ENCODE measurements at regions not wholly inside any gene's neighbourhood (a gene's known extent, or its start where the extent isn't known, plus 50 kb on each side); places are given as distances from the start of the nearest gene placed in this dataset.

DNA sequence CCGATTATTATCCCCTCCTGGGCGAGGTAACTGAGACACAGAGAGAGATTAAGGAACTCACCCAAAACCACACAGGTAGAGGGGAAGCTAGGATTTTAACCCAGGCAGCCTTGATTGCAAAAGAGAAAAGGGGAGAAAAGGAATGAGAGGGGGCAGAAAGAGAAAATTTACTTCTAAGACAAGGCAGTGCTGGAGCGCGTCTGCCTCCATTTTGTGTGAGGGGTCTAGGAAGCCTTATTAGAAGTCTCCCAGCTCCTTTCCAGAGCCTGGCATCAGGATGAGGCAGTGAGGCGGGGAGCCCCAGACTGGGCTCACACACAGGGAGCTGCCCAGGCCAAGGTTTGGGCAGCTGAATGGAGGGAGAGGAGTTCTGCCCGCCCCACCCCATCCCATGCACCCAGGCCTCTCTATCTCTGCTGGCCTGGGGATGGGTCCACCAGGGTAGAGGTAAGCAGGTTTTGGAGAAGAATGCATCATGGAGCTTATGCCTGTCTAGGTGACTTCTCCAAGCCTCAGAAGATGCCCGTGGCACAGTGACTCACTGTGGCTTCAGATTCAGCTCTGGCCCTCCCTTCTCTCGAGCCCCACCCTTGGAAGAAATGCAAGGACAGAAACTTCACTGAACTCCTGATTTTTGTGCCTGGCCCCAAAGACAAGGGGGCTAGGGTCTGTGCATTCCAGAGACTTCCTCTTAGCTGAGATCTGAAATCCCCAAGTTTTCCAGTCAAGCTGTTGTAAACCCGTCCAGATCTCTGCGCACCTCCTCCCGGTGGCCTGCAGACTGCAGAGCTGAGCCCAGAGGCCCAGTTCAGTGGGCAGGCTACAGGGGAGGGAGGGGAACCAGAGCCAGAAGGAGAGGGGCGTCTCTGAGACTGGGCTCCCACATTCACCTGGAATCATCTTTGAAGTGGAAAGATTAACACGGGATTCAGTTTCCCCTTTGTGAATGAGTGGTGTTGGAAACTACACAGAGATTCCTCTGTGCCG is 95.1 kb upstream of the CDH5 start:
- no peak for DNase-seq (ENCODE audit: low read depth)
- H3K4me3 ChIP-seq (ENCODE audit: low read depth, low read length), result no peak overlapping the region
- no peak for TF ChIP-seq CTCF (IDR thresholded peaks at IDR 0.05; ENCODE audit: insufficient read depth, low read depth, low read length)
- H3K36me3 ChIP-seq (ENCODE audit: control insufficient read depth, insufficient read depth, low read length), result no peaks in the 10 kb centered on the region
- no peaks in the 10 kb centered on the region for H3K27me3 ChIP-seq (ENCODE audit: control insufficient read depth, insufficient read depth, low read length)
- CTCF ChIA-PET, result interaction anchor here (0.6 to 2.2 kb wide), 7 partner anchors 11 to 1150 kb away, joined by 3 to 9 read pairs (median 3); partner anchors contain the start of gene CDH11
- POLR2A ChIA-PET, result no interaction called here

DNA sequence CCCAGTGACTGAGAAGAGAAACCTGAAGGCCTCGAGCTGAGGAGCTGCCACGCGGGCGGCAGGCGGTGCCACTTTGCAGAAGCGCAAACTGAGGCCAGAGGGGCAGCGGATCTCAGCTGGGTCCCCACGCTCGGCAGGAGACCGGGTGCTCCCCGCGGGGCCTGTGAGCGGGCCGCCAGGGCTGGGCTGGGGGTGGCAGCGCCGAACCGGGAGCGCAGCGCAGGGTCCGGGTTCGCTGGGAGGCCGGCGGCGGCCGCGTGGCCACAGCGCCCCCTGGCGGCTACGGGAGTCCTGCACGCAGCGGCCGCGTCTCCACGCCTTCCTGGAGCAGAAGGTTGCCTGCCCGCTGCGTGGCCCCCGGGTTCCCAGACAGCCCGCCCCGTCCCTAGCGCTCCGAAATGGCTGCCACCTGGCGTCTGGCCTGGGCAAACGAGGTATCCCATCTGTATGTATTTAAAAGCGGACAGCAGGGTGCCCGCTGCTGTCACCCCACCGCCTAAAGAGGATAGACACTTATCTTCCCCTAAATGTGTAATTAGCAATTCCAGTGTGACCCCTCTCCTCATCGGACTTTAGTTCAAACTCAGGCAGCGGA is 96.1 kb upstream of the CDH5 start:
- no peaks in the 10 kb centered on the region for H3K36me3 ChIP-seq (ENCODE audit: control insufficient read depth, insufficient read depth, low read length)
- H3K4me3 ChIP-seq (ENCODE audit: low read depth, low read length), result no peak overlapping the region
- ChIA-PET CTCF (interaction anchor here (0.6 to 2.2 kb wide), 8 partner anchors 75 to 1149 kb away, joined by 3 to 9 read pairs (median 4); partner anchors contain the start of gene CDH11), POLR2A (no interaction called here)
- DNase-seq (ENCODE audit: low read depth), result no peak
- no peaks in the 10 kb centered on the region for H3K27me3 ChIP-seq (ENCODE audit: control insufficient read depth, insufficient read depth, low read length)
- TF ChIP-seq CTCF (IDR thresholded peaks at IDR 0.05; ENCODE audit: insufficient read depth, low read depth, low read length), result peak; percentile 61

DNA sequence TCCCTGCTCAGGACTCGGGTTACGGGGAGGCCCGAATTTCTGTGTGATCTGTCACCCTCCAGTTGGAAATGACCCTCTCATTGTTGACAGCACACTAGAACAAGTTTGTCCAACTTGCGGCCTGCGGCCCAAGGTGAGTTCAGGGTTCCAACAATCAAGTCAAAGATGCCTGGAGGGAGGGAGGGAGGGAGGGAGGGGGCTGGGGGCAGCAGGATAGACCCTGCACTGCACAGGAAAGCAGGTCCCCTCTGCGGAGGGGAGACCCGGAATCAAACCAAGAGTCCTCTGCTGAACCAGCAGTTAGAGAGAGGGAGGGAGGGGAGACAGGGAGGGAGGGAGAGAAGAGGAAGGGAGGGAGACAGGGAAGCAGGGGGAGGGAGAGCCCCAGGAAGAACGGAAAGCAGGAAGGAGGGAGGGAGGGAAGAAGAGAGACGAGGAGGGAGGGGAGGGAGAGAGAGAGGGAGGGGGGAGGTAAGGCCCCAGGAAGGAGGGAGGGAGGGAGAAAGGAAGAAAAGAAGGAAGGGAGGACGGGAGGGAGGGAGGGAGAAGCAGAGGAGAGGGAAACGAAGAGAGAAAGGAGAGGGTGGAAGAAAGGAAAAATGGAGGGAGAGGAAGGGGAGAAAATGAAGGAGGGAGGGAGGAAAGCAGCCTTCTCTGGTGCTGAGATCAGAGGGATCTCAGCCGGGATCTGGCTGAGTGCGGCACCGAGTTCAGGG is 96.7 kb upstream of the CDH5 start:
- CTCF ChIA-PET, result interaction anchor here (0.7 to 2.2 kb wide), 5 partner anchors 75 to 1148 kb away, joined by 3 to 9 read pairs (median 4); partner anchors contain the start of gene CDH11
- H3K4me3 ChIP-seq (ENCODE audit: low read depth, low read length), result no peak overlapping the region
- no peak for DNase-seq (ENCODE audit: low read depth)
- H3K27me3 ChIP-seq (ENCODE audit: control insufficient read depth, insufficient read depth, low read length), result no peaks in the 10 kb centered on the region
- H3K36me3 ChIP-seq (ENCODE audit: control insufficient read depth, insufficient read depth, low read length), result no peaks in the 10 kb centered on the region
- no peak for TF ChIP-seq CTCF (IDR thresholded peaks at IDR 0.05; ENCODE audit: insufficient read depth, low read depth, low read length)
- POLR2A ChIA-PET, result no interaction called here

DNA sequence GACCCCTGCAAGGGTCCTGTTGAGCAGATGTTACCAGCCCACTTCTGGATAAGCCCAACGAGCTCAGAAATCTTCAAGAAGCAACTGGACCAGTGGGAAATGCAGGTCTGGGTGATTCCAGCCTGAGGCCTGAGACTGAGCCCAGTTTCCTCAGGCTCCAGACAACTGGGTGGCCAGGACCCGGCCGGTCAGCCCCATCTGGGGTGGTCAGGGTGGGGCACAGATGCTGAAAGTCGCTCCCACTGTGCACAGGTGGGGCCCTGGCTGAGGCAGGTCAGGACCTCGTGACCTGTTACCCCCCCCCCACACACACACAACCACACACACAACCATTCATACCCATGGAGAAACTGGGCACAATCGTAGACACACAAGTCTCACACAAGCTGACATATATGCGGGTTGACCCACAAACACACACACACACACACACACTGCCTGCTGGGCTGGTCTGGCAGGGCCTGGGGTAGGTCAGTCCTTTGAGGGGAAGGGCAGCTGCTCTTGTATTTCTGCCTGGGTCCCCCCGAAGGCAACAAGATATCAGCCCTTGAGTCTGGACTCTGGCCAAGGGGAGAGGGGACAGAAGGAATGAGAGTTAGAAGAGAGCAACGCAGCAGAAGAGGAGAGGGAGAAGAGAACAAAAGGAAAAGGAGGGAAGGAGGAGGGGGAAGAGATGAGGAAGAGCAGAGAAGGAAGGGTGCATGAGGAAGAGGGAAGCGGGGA is 99.0 kb upstream of the CDH5 start:
- H3K36me3 ChIP-seq (ENCODE audit: control insufficient read depth, insufficient read depth, low read length), result no peaks in the 10 kb centered on the region
- no peak for TF ChIP-seq CTCF (IDR thresholded peaks at IDR 0.05; ENCODE audit: insufficient read depth, low read depth, low read length)
- POLR2A ChIA-PET, result no interaction called here
- no peaks in the 10 kb centered on the region for H3K27me3 ChIP-seq (ENCODE audit: control insufficient read depth, insufficient read depth, low read length)
- no peak for DNase-seq (ENCODE audit: low read depth)
- CTCF ChIA-PET, result interaction anchor here (0.6 to 1.7 kb wide), 5 partner anchors 13 to 1921 kb away, joined by 3 to 6 read pairs (median 3); no protein-coding TSS in a partner anchor
- H3K4me3 ChIP-seq (ENCODE audit: low read depth, low read length), result no peak overlapping the region
